Breast epithelium (tissue), 4 donors: ENCODE measurements at regions not wholly inside any gene's neighbourhood (a gene's known extent, or its start where the extent isn't known, plus 50 kb on each side); places are given as distances from the start of the nearest gene placed in this dataset.

Experiments used
- DNase-seq, 2 donors: peaks; one replicate each; pipeline ENCODE4 v3.0.0-alpha.2; 2019; ENCODE audit warnings: low spot score in 2 of 2
- H3K27ac ChIP-seq, 2 donors: fragments of 200-600 bp; sonication (generic) in 1 of 2; one replicate each; pipeline ENCODE4 v1.5.1; 2016 to 2019; ENCODE audit warnings: mild to moderate bottlenecking in 1 of 2
- H3K27me3 ChIP-seq, 2 donors: fragments of 200-600 bp; sonication (generic) in 1 of 2; one replicate each; pipeline versions ENCODE4 v1.5.1 to v1.6.0; 2017 to 2019; ENCODE audit warnings: control low read depth in 1 of 2, mild to moderate bottlenecking in 1 of 2
- H3K36me3 ChIP-seq: fragments of 200-600 bp; one replicate; pipeline ENCODE4 v1.5.1; 2019
- H3K4me1 ChIP-seq, 2 donors: fragments of 200-600 bp; sonication (generic); one replicate each; pipeline ENCODE4 v1.5.1; 2016 to 2019; ENCODE audit warnings: control low read depth in 1 of 2
- H3K4me3 ChIP-seq, 3 donors: fragments of 200-600 bp; sonication (generic); 1 replicate in 2 of 3; 2 replicates in 1 of 3; pipeline ENCODE4 v1.5.1; 2016 to 2019; ENCODE audit warnings: mild to moderate bottlenecking in 3 of 3, moderate library complexity in 2 of 3
- H3K9me3 ChIP-seq, 2 donors: fragments of 200-600 bp; sonication (generic) in 1 of 2; one replicate each; pipeline ENCODE4 v1.5.1; 2016 to 2019; ENCODE audit warnings: control low read depth in 1 of 2
- POLR2A ChIP-seq: fragments of 450-650 bp; IDR thresholded peaks from one replicate; pipeline ENCODE4 v1.6.1; 2016; ENCODE audit warnings: antibody characterized with exemption, mild to moderate bottlenecking, moderate library complexity
- POLR2AphosphoS5 ChIP-seq, 3 donors: sonication (generic); formaldehyde crosslinking; IDR thresholded peaks; one replicate each; pipeline ENCODE4 v1.6.1; 2017; ENCODE audit warnings: antibody characterized with exemption in 3 of 3
- intact Hi-C: fragments of 100-400 bp; cut with DNase I; formaldehyde crosslinking; loops from one replicate; pipeline ENCODE4 v1.15.1; 2023; ENCODE audit warnings: low total_unique reads
- TF ChIP-seq, protein P1 (sequence below), 3 donors: fragments of 450-650 bp; IDR thresholded peaks; one replicate each; pipeline ENCODE4 v1.5.1; 2016 to 2017; ENCODE audit warnings: antibody characterized with exemption in 3 of 3, mild to moderate bottlenecking in 3 of 3, moderate library complexity in 3 of 3

DNA sequence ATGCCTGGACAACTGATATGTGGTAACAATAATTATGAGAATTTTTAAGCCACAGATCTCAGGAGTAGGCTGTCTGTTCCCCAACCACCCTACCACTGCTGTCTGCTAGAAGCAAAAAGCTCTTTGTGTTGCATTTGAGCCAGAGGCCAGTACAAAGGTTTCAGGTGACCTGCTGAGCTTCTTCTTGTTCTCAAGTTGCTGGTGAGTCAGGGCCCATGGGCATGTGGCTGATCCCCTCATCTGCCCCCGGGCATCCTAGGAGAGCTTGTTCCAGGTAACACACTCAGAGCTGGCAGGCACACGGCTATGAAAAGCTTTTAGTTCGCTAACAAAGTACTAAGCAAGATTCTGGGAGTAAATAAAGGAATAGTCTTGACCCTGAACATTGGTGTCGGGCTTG lies 285.3 kb downstream of the CDC5L start:
- no peak for DNase-seq
- no peak for TF ChIP-seq POLR2AphosphoS5 (IDR thresholded peaks at IDR 0.05)
- no peak for TF ChIP-seq POLR2A
- TF ChIP-seq, protein P1, sequence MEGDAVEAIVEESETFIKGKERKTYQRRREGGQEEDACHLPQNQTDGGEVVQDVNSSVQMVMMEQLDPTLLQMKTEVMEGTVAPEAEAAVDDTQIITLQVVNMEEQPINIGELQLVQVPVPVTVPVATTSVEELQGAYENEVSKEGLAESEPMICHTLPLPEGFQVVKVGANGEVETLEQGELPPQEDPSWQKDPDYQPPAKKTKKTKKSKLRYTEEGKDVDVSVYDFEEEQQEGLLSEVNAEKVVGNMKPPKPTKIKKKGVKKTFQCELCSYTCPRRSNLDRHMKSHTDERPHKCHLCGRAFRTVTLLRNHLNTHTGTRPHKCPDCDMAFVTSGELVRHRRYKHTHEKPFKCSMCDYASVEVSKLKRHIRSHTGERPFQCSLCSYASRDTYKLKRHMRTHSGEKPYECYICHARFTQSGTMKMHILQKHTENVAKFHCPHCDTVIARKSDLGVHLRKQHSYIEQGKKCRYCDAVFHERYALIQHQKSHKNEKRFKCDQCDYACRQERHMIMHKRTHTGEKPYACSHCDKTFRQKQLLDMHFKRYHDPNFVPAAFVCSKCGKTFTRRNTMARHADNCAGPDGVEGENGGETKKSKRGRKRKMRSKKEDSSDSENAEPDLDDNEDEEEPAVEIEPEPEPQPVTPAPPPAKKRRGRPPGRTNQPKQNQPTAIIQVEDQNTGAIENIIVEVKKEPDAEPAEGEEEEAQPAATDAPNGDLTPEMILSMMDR (IDR thresholded peaks at IDR 0.05): no peak
- no peak overlapping the region for H3K27ac ChIP-seq
- intact Hi-C loops: no loop called here
- no peaks in the 10 kb centered on the region for H3K36me3 ChIP-seq
- H3K9me3 ChIP-seq: no peaks in the 10 kb centered on the region
- H3K4me3 ChIP-seq: no peak overlapping the region
- H3K27me3 ChIP-seq: no peaks in the 10 kb centered on the region
- H3K4me1 ChIP-seq: no peaks in the 10 kb centered on the region

DNA sequence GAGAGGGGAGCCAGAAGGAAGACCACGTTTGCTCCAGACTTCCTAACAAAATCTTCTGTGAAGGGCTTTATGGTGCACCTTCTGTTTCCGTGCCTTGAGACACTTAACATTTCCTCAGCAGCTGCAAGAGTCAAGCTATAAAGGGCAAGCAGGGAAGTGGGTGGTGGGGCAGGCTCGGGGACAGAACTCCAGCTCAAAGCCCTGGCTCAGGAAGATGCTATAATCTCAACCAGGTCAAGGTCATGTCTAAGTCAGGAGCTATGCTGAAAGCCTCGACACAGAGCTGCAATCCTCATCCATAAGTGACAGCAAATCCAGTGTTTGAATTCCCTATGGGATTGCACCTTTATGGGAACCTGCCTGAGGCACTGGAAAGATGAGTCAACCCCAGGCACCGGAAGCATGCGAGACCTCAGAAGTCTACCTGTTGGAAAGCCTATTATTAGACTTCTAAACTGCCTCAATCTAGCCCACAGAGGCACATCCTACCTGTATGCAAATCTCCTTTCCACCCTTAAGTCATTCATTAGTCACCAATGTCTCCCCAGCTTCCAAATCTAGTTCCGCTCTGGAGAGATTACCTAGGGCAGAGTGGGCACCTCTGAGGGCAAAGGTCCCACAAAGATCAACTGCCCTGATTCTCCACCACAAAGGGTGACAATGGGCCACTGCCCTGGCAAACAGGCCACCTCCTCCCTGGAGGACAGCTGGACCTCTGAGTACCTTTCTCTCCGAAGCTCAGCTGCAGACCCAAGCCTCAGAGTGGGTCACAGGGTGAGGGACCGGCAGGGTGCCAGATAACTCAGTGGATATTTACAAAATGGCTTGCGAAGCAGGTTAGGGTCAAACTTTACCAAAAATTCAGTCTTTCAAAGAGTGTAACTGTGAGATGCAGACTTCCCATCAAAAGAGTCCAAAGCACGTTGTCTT lies 287.0 kb downstream of the CDC5L start:
- intact Hi-C loops: no loop called here
- TF ChIP-seq, protein P1 (IDR thresholded peaks at IDR 0.05): no peak
- TF ChIP-seq POLR2AphosphoS5 (IDR thresholded peaks at IDR 0.05) (no peak), POLR2A (no peak)
- no peak overlapping the region for H3K27ac ChIP-seq
- no peak overlapping the region for H3K4me3 ChIP-seq
- H3K4me1 ChIP-seq: no peaks in the 10 kb centered on the region
- no peaks in the 10 kb centered on the region for H3K27me3 ChIP-seq
- DNase-seq: no peak
- no peaks in the 10 kb centered on the region for H3K36me3 ChIP-seq
- no peaks in the 10 kb centered on the region for H3K9me3 ChIP-seq

DNA sequence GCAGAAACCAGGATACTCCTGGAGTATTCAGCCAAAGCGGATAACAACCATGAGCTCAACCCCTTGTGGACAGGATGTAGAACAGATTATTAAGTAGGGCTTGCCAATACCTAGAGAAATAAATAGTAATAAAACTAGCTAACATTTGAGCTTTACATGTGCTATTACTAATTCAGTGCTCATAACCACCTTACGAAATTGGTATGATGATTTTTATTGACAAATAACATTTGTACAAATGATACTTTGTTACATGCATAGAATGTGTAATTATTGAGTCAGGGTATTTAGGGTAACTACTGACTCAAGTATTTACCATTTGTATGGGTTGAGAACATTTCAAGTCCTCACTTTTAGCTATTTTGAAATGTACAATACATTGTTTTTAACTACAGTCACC lies 287.9 kb downstream of the CDC5L start:
- H3K4me1 ChIP-seq: no peaks in the 10 kb centered on the region
- TF ChIP-seq, protein P1 (IDR thresholded peaks at IDR 0.05): no peak
- TF ChIP-seq POLR2AphosphoS5 (IDR thresholded peaks at IDR 0.05): no peak
- TF ChIP-seq POLR2A: no peak
- H3K27ac ChIP-seq: no peak overlapping the region
- no peaks in the 10 kb centered on the region for H3K36me3 ChIP-seq
- H3K4me3 ChIP-seq: no peak overlapping the region
- no peak for DNase-seq
- H3K27me3 ChIP-seq: no peaks in the 10 kb centered on the region
- no peaks in the 10 kb centered on the region for H3K9me3 ChIP-seq
- intact Hi-C loops: no loop called here

DNA sequence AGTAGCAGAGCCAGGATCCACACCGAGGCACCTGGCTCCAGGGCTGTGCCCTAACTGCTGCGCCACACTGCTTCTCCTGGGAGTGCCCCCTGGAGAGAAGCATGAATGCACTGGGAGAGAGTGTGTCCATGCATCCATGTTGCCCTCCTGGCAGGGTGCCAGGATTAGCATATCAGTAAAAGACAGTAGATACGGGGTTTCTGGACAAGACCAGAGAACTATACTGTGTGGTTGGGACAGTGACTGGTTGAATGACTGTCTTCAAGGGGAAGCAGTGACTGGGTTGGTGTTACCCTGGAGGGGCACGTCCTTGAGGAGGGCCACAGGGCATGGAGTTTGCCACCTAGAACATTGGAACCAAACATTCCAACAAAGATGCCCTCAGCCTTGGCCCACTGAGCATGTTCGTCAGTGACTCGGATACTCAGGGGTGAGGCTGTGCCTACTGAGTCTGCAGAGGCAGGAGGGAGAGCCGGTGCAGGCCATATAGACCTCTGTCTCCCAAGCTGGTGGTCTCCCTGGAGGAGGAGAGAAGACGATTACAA lies 288.8 kb downstream of the CDC5L start:
- no peaks in the 10 kb centered on the region for H3K27me3 ChIP-seq
- H3K9me3 ChIP-seq: no peaks in the 10 kb centered on the region
- H3K36me3 ChIP-seq: no peaks in the 10 kb centered on the region
- no peak for DNase-seq
- TF ChIP-seq POLR2A (no peak), POLR2AphosphoS5 (IDR thresholded peaks at IDR 0.05) (no peak)
- TF ChIP-seq, protein P1 (IDR thresholded peaks at IDR 0.05): no peak
- no peak overlapping the region for H3K27ac ChIP-seq
- H3K4me3 ChIP-seq: no peak overlapping the region
- intact Hi-C loops: no loop called here
- H3K4me1 ChIP-seq: no peaks in the 10 kb centered on the region

DNA sequence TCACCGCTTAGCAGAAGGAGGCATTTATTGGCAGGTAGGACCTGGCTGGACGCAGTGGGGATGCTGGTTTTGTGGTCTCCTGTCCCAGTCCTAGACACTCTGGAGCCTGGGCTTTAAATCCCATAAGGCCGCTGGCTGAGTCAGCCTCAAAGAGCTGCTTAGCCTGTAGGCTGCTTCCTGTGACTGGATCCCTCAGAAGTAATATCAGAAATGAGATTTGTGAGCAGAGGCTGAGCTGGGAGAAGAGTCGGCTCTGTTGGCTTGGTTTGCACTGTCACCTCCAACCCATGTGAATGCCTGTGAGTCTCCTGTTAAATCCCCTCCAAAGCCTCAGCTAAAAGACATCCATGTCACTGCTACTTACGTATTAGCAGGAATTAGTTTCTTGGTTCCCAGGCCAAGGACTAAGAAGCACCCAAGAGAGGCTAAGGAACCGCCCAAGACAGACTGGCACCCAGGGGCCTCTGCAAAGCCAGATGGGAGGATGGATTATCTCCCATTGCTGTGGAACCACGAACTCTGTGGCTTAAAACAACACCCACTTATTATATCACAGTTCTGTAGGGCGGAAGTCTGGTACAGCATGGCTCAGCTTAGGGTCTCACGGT lies 289.4 kb downstream of the CDC5L start:
- DNase-seq: no peak
- no peaks in the 10 kb centered on the region for H3K9me3 ChIP-seq
- H3K27ac ChIP-seq: no peak overlapping the region
- TF ChIP-seq POLR2AphosphoS5 (IDR thresholded peaks at IDR 0.05) (no peak), POLR2A (no peak)
- TF ChIP-seq, protein P1 (IDR thresholded peaks at IDR 0.05): no peak
- no peaks in the 10 kb centered on the region for H3K4me1 ChIP-seq
- intact Hi-C loops: no loop called here
- H3K36me3 ChIP-seq: no peaks in the 10 kb centered on the region
- no peaks in the 10 kb centered on the region for H3K27me3 ChIP-seq
- no peak overlapping the region for H3K4me3 ChIP-seq
